Glutamatergic neuron (in vitro differentiated cells): ENCODE measurements at regions not wholly inside any gene's neighbourhood (a gene's known extent, or its start where the extent isn't known, plus 50 kb on each side); places are given as distances from the start of the nearest gene placed in this dataset.

ENCODE experiments used
- DNase-seq: peaks from one replicate; pipeline ENCODE4 v3.0.0; 2022
- H3K27ac Mint-ChIP-seq: one replicate; pipeline ENCODE4 v1.8.0; 2020; ENCODE audit warnings: mild to moderate bottlenecking, mixed read lengths, inconsistent platforms; ENCODE audit not compliant: unreplicated experiment
- H3K27me3 Mint-ChIP-seq: one replicate; pipeline ENCODE4 v1.8.0; 2020; ENCODE audit warnings: mild to moderate bottlenecking, moderate library complexity, mixed read lengths, inconsistent platforms; ENCODE audit not compliant: unreplicated experiment
- H3K36me3 Mint-ChIP-seq: one replicate; pipeline ENCODE4 v1.8.0; 2020; ENCODE audit warnings: mild to moderate bottlenecking, mixed read lengths, inconsistent platforms; ENCODE audit not compliant: unreplicated experiment
- H3K4me1 Mint-ChIP-seq: one replicate; pipeline ENCODE4 v1.8.0; 2020; ENCODE audit warnings: mild to moderate bottlenecking, low read depth, mixed read lengths, inconsistent platforms; ENCODE audit not compliant: unreplicated experiment
- H3K4me3 Mint-ChIP-seq: one replicate; pipeline ENCODE4 v1.8.0; 2020; ENCODE audit warnings: mild to moderate bottlenecking, mixed read lengths, inconsistent platforms; ENCODE audit not compliant: unreplicated experiment
- H3K9me3 Mint-ChIP-seq: one replicate; pipeline ENCODE4 v1.8.0; 2020; ENCODE audit warnings: mild to moderate bottlenecking, moderate library complexity, mixed read lengths, inconsistent platforms; ENCODE audit not compliant: unreplicated experiment
- CTCF ChIP-seq: fragments of 200-600 bp; sonication (generic); IDR thresholded peaks from one replicate; pipeline ENCODE4 v1.5.0; 2021; ENCODE audit not compliant: partially characterized antibody, unreplicated experiment

- peaks cover 4% of the 10 kb centered on the region for H3K9me3 Mint-ChIP-seq
- TF ChIP-seq CTCF, result no peak
- peaks cover 7% of the 10 kb centered on the region for H3K27me3 Mint-ChIP-seq
- no peak overlapping the region for H3K4me3 Mint-ChIP-seq
- H3K4me1 Mint-ChIP-seq, result peaks cover 7% of the 10 kb centered on the region
- H3K27ac Mint-ChIP-seq, result no peak overlapping the region
- H3K36me3 Mint-ChIP-seq, result peaks cover 4% of the 10 kb centered on the region
- DNase-seq, result no peak
These were observed 245.6 kb downstream of the SIPA1L2 start for GRCh38 chr1:232384171-232384883.

- Mint-ChIP-seq H3K27me3 (peaks cover 7% of the 10 kb centered on the region), H3K27ac (no peak overlapping the region), H3K9me3 (peaks cover 4% of the 10 kb centered on the region), H3K4me1 (peaks cover 7% of the 10 kb centered on the region), H3K36me3 (peaks cover 4% of the 10 kb centered on the region), H3K4me3 (no peak overlapping the region)
- TF ChIP-seq CTCF, result no peak
- DNase-seq, result no peak
These were observed 246.3 kb downstream of the SIPA1L2 start for GRCh38 chr1:232383455-232384123.

- no peak overlapping the region for H3K27ac Mint-ChIP-seq
- H3K27me3 Mint-ChIP-seq, result peaks cover 4% of the 10 kb centered on the region
- H3K4me3 Mint-ChIP-seq, result no peak overlapping the region
- H3K4me1 Mint-ChIP-seq, result peaks cover 7% of the 10 kb centered on the region
- no peak for TF ChIP-seq CTCF
- H3K9me3 Mint-ChIP-seq, result peaks cover 2% of the 10 kb centered on the region
- DNase-seq, result no peak
- H3K36me3 Mint-ChIP-seq, result no peaks in the 10 kb centered on the region
These were observed 247.3 kb downstream of the SIPA1L2 start for GRCh38 chr1:232382671-232383070.

DNA sequence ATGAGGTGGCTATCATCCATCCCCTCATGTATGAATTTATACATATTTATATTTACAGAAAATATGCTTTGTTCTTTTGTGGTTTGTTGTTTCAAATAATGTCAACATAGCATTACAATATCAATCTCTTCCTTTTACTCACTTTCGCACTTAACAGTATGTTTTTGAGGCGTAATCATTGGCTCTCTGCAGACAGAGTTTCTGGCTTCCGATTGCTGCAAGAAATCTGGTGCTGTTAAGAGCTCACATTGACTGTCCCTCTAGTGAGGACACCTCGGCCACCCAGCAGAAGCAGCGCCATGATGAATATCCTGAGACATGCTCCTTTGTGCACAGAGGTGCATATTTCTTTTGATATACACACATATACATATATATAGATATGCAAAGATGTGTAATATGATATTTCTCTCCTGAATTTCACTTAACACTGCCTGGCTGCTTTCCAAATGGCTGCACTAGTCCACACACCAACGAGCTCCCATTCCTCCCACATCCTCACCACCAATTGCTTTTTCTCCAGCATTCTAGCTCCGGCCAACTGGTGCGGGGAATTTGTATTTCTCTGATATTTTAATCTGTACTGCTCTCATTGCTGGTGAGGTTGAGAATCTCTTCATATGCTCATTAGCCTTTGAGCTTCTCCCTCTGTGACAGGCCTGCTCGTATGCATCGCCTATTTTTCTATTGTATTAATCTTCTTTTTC is 248.4 kb downstream of the SIPA1L2 start:
- no peak for DNase-seq
- no peak for TF ChIP-seq CTCF
- Mint-ChIP-seq H3K27ac (no peak overlapping the region), H3K4me3 (no peak overlapping the region), H3K36me3 (no peaks in the 10 kb centered on the region), H3K27me3 (peaks cover 4% of the 10 kb centered on the region), H3K9me3 (peaks cover 2% of the 10 kb centered on the region), H3K4me1 (peaks cover 7% of the 10 kb centered on the region)
